Activated naive CD4-positive, alpha-beta T cell treated with anti-CD3 and anti-CD28 coated beads, Interleukin-2, amount 10 ng/mL, durations not matched to agents 7 days and 5 days (primary cell): ENCODE measurements at regions not wholly inside any gene's neighbourhood (a gene's known extent, or its start where the extent isn't known, plus 50 kb on each side); places are given as distances from the start of the nearest gene placed in this dataset.

ENCODE experiments used
- CTCF ChIA-PET: fragments of 350-600 bp; sonication (Branson Sonifier 250); formaldehyde crosslinking; loops from one replicate; lab custom pipeline; 2021; ENCODE audit warnings: antibody characterized with exemption; lab: Charles Lee
- DNase-seq: peaks from one replicate; pipeline ENCODE4 v3.0.0-alpha.2; 2020
- H3K27ac Mint-ChIP-seq: one replicate; pipeline ENCODE4 v1.8.0; 2021; ENCODE audit warnings: mild to moderate bottlenecking, moderate library complexity, mixed read lengths
- H3K27me3 Mint-ChIP-seq: one replicate; pipeline ENCODE4 v1.8.0; 2021; ENCODE audit warnings: mild to moderate bottlenecking, mixed read lengths
- H3K36me3 Mint-ChIP-seq: one replicate; pipeline ENCODE4 v1.8.0; 2021; ENCODE audit warnings: mixed read lengths
- H3K4me1 Mint-ChIP-seq: one replicate; pipeline ENCODE4 v1.8.0; 2021; ENCODE audit warnings: mixed read lengths
- H3K4me3 Mint-ChIP-seq: one replicate; pipeline ENCODE4 v1.8.0; 2021; ENCODE audit warnings: mild to moderate bottlenecking, moderate library complexity, mixed read lengths
- H3K9me3 Mint-ChIP-seq: one replicate; pipeline ENCODE4 v1.8.0; 2021; ENCODE audit warnings: mixed read lengths

- H3K27ac Mint-ChIP-seq, result no peak overlapping the region
- no peak overlapping the region for H3K4me3 Mint-ChIP-seq
- CTCF ChIA-PET, result no interaction called here
- DNase-seq, result no peak
- no peaks in the 10 kb centered on the region for H3K36me3 Mint-ChIP-seq
- H3K4me1 Mint-ChIP-seq, result no peaks in the 10 kb centered on the region
- peaks cover 16% of the 10 kb centered on the region for H3K9me3 Mint-ChIP-seq
- H3K27me3 Mint-ChIP-seq, result no peaks in the 10 kb centered on the region
Measured at GRCh38 chr7:53656881-53657280, 621.4 kb downstream of the POM121L12 start.

DNA sequence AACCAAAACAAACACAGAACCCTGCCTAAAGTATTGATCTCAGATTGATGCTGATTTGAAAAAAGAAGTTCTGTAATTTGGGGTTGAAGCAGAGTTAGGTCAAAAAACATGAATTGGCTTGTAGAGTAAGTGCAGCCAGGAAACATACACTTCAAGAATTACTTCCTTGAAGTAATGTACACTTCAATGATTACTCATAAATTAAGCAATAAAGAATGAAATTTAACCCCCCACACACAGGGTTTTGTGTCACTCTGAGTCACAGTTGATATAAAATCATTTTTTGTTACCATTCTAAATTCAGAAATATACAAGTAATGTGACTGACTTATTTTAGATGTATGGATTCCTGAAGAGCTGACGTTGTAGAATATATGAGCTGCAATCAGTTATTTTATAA lies 622.2 kb downstream of the POM121L12 start:
- CTCF ChIA-PET, result no interaction called here
- Mint-ChIP-seq H3K4me1 (no peaks in the 10 kb centered on the region), H3K4me3 (no peak overlapping the region), H3K27me3 (no peaks in the 10 kb centered on the region), H3K9me3 (peaks cover 17% of the 10 kb centered on the region), H3K36me3 (no peaks in the 10 kb centered on the region), H3K27ac (no peak overlapping the region)
- no peak for DNase-seq

- H3K4me3 Mint-ChIP-seq, result no peak overlapping the region
- H3K27me3 Mint-ChIP-seq, result no peaks in the 10 kb centered on the region
- H3K36me3 Mint-ChIP-seq, result no peaks in the 10 kb centered on the region
- no peaks in the 10 kb centered on the region for H3K4me1 Mint-ChIP-seq
- H3K9me3 Mint-ChIP-seq, result peaks cover 21% of the 10 kb centered on the region
- CTCF ChIA-PET, result no interaction called here
- DNase-seq, result no peak
- no peak overlapping the region for H3K27ac Mint-ChIP-seq
Measured at GRCh38 chr7:53658951-53659350, 623.5 kb downstream of the POM121L12 start.

- DNase-seq, result no peak
- CTCF ChIA-PET, result no interaction called here
- Mint-ChIP-seq H3K4me3 (no peak overlapping the region), H3K27me3 (no peaks in the 10 kb centered on the region), H3K4me1 (no peaks in the 10 kb centered on the region), H3K27ac (no peak overlapping the region), H3K9me3 (peaks cover 24% of the 10 kb centered on the region), H3K36me3 (no peaks in the 10 kb centered on the region)
Measured at GRCh38 chr7:53661645-53662217, 626.3 kb downstream of the POM121L12 start.

GRCh38 chr7:53672681-53673080 lies 637.2 kb downstream of the POM121L12 start:
- no peaks in the 10 kb centered on the region for H3K4me1 Mint-ChIP-seq
- CTCF ChIA-PET, result no interaction called here
- H3K4me3 Mint-ChIP-seq, result no peak overlapping the region
- no peak for DNase-seq
- peaks cover 13% of the 10 kb centered on the region for H3K9me3 Mint-ChIP-seq
- H3K27me3 Mint-ChIP-seq, result no peaks in the 10 kb centered on the region
- H3K36me3 Mint-ChIP-seq, result no peaks in the 10 kb centered on the region
- H3K27ac Mint-ChIP-seq, result no peak overlapping the region

GRCh38 chr7:53675835-53676234 lies 640.4 kb downstream of the POM121L12 start:
- no peaks in the 10 kb centered on the region for H3K36me3 Mint-ChIP-seq
- H3K4me1 Mint-ChIP-seq, result no peaks in the 10 kb centered on the region
- no peak overlapping the region for H3K27ac Mint-ChIP-seq
- DNase-seq, result no peak
- peaks cover 27% of the 10 kb centered on the region for H3K9me3 Mint-ChIP-seq
- H3K4me3 Mint-ChIP-seq, result no peak overlapping the region
- H3K27me3 Mint-ChIP-seq, result no peaks in the 10 kb centered on the region
- CTCF ChIA-PET, result no interaction called here

DNA sequence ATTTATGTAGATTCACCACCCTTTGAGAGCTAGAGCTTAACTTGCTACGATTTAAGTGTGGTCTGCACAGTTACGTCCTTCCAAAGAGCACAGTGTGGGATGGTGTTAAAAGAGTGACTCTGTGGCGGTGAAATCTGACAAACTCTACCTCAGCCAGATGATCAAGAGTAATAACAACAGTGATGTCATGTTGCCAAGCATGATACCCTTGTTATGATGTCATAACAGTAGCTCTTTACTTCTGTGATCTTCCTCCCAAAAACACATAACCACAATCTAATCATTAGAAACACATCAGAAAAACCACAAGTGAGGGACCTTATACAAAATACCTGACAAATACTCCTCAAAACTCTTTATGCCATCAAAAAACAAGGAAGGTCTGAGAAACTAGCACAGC lies 649.3 kb downstream of the POM121L12 start:
- Mint-ChIP-seq H3K36me3 (no peaks in the 10 kb centered on the region), H3K4me3 (no peak overlapping the region), H3K4me1 (no peaks in the 10 kb centered on the region), H3K27ac (no peak overlapping the region), H3K27me3 (no peaks in the 10 kb centered on the region), H3K9me3 (peaks cover 17% of the 10 kb centered on the region)
- CTCF ChIA-PET, result no interaction called here
- DNase-seq, result no peak

- no peak overlapping the region for H3K4me3 Mint-ChIP-seq
- no peaks in the 10 kb centered on the region for H3K27me3 Mint-ChIP-seq
- H3K36me3 Mint-ChIP-seq, result no peaks in the 10 kb centered on the region
- CTCF ChIA-PET, result no interaction called here
- H3K4me1 Mint-ChIP-seq, result no peaks in the 10 kb centered on the region
- no peak overlapping the region for H3K27ac Mint-ChIP-seq
- no peak for DNase-seq
- peaks cover 18% of the 10 kb centered on the region for H3K9me3 Mint-ChIP-seq
Measured at GRCh38 chr7:53690411-53690810, 655.0 kb downstream of the POM121L12 start.

GRCh38 chr7:53697913-53698312 lies 662.5 kb downstream of the POM121L12 start:
- Mint-ChIP-seq H3K9me3 (peaks cover 11% of the 10 kb centered on the region), H3K36me3 (no peaks in the 10 kb centered on the region), H3K27me3 (no peaks in the 10 kb centered on the region), H3K27ac (no peak overlapping the region), H3K4me1 (no peaks in the 10 kb centered on the region), H3K4me3 (no peak overlapping the region)
- DNase-seq, result no peak
- CTCF ChIA-PET, result no interaction called here

DNA sequence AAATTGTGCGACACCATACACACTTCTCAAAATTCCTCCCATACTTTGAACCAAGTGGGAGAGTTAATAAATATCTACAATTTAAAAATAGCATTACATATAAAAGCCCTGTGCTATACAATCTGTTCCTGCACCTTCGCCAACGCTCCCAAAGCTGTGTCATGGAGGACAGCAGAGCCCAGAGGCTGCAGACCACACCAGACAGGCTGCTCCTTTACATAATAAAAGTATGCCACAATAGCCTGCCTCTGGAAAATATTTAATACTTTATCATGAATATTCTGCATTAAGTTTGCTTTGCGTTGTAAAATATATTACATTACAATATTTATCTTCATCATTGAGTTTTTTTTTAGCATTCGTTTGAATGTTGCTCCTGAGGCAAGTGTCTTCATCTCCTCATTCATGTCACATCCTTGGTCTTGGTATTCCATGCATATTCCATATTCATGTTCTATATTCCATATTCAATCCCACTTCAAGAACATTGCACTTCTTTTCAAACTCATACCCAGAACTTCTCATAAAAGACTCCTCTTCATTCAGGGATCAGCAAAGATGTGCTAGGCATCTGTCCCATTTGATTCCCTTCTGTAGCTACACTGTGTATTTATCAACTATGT lies 663.9 kb downstream of the POM121L12 start:
- H3K4me3 Mint-ChIP-seq, result no peak overlapping the region
- no peaks in the 10 kb centered on the region for H3K36me3 Mint-ChIP-seq
- H3K27me3 Mint-ChIP-seq, result no peaks in the 10 kb centered on the region
- peaks cover 11% of the 10 kb centered on the region for H3K9me3 Mint-ChIP-seq
- no peaks in the 10 kb centered on the region for H3K4me1 Mint-ChIP-seq
- DNase-seq, result no peak
- no peak overlapping the region for H3K27ac Mint-ChIP-seq
- CTCF ChIA-PET, result no interaction called here

DNA sequence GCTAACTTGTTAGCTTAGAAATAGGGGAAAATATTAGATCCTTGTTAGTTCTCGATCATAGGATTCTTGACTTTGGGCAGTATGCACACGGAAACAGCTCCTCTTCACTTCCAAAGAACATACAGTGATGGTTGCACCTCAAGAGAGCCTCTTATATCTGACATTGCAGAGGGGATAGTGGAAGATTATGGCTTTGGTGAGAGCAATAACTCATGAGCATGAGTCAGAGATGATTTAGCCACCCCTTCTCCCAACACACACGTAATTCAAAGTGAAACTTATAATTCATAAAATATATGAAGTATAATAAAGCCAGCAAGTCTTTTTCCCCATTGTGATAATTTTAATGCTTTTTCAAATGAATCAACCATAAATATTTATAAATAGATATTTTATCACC lies 683.7 kb downstream of the POM121L12 start:
- Mint-ChIP-seq H3K27me3 (no peaks in the 10 kb centered on the region), H3K4me1 (no peaks in the 10 kb centered on the region), H3K27ac (no peak overlapping the region), H3K4me3 (no peak overlapping the region), H3K36me3 (no peaks in the 10 kb centered on the region), H3K9me3 (peaks cover 23% of the 10 kb centered on the region)
- CTCF ChIA-PET, result interaction anchor here (0.8 kb wide), 1 partner anchor 1489 kb away, joined by 3 read pairs; no protein-coding TSS in a partner anchor
- no peak for DNase-seq

- Mint-ChIP-seq H3K27me3 (no peaks in the 10 kb centered on the region), H3K4me1 (no peaks in the 10 kb centered on the region), H3K27ac (no peak overlapping the region), H3K9me3 (peaks cover 42% of the 10 kb centered on the region), H3K4me3 (no peak overlapping the region), H3K36me3 (no peaks in the 10 kb centered on the region)
- CTCF ChIA-PET, result no interaction called here
- DNase-seq, result no peak
Measured at GRCh38 chr7:53740971-53741370, 705.5 kb downstream of the POM121L12 start.

- Mint-ChIP-seq H3K36me3 (no peaks in the 10 kb centered on the region), H3K4me1 (no peaks in the 10 kb centered on the region), H3K9me3 (peaks cover 40% of the 10 kb centered on the region), H3K27ac (no peak overlapping the region), H3K27me3 (no peaks in the 10 kb centered on the region), H3K4me3 (no peak overlapping the region)
- DNase-seq, result no peak
- CTCF ChIA-PET, result no interaction called here
Measured at GRCh38 chr7:53743697-53744402, 708.4 kb downstream of the POM121L12 start.

GRCh38 chr7:53744403-53744760 lies 708.9 kb downstream of the POM121L12 start:
- DNase-seq, result no peak
- CTCF ChIA-PET, result no interaction called here
- H3K27ac Mint-ChIP-seq, result no peak overlapping the region
- no peaks in the 10 kb centered on the region for H3K36me3 Mint-ChIP-seq
- H3K9me3 Mint-ChIP-seq, result peaks cover 37% of the 10 kb centered on the region
- H3K4me1 Mint-ChIP-seq, result no peaks in the 10 kb centered on the region
- no peaks in the 10 kb centered on the region for H3K27me3 Mint-ChIP-seq
- no peak overlapping the region for H3K4me3 Mint-ChIP-seq

DNA sequence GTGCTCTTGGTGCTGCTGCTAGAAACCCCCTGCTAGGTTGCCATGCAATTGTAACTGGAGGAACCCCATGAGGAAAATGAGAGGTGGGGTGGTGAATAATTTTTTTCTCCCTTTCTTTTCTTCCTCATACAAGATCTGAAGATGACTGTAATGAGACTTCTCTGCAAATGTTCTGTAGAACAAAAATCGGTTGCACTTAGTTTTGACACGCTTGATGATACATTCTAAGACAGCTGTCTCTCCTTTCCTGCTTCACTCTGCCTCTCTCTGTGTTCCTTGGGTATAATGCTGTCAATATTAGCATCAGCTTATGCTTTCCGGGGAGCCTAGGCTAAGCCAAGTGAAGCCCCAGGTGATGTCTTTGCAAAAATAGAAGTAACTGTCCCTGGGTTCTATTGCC lies 721.5 kb downstream of the POM121L12 start:
- CTCF ChIA-PET, result no interaction called here

More for the DNA sequence above, 721.5 kb downstream of the POM121L12 start:
- no peak for DNase-seq
- Mint-ChIP-seq H3K9me3 (peaks cover 10% of the 10 kb centered on the region), H3K4me1 (no peaks in the 10 kb centered on the region), H3K36me3 (no peaks in the 10 kb centered on the region), H3K4me3 (no peak overlapping the region), H3K27me3 (no peaks in the 10 kb centered on the region), H3K27ac (no peak overlapping the region)
